Right lobe of liver (tissue), 4 donors: ENCODE measurements at regions not wholly inside any gene's neighbourhood (a gene's known extent, or its start where the extent isn't known, plus 50 kb on each side); places are given as distances from the start of the nearest gene placed in this dataset.

Experiments used
- CTCF ChIP-seq, 4 donors: fragments of 200-600 bp in 3 of 4; fragments of 450-650 bp in 1 of 4; IDR thresholded peaks; one replicate each; pipeline versions ENCODE4 v1.5.1 to v1.8.0; 2016 to 2022; ENCODE audit warnings: antibody characterized with exemption in 4 of 4, mild to moderate bottlenecking in 2 of 4
- POLR2A ChIP-seq: fragments of 450-650 bp; IDR thresholded peaks from one replicate; pipeline ENCODE4 v1.6.1; 2017; ENCODE audit warnings: antibody characterized with exemption, mild to moderate bottlenecking
- donor health status: DM: no; HTN: no; CAD: no.
- donor health status: DM: no; HTN: no; CAD: no.
- donor health status: DM: no; HTN: yes; CAD: no.

DNA sequence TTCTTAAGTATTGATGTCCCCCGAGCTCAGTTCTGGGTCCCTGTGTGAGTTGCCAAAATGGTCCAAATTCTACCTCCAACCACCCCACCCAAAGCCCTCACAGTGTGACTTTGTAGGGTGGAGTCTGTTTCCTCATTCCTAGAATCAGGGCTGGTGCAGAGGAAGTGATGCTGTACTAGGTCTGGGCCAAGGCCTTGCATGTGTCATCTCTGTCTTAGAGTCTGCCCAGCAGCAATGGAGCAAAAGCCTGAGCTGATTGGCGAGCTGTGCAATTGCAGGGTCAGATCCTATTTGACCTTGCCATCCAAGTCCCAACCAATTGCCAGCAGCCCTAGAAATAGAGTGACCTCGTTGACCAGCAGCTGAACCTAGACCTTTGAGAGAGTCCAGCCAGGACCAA is 97.0 kb upstream of the ANKRD10 start:
- TF ChIP-seq CTCF (IDR thresholded peaks at IDR 0.05) (no peak), POLR2A (no peak)
